ENCODE measurements at regions not wholly inside any gene's neighbourhood (a gene's known extent, or its start where the extent isn't known, plus 50 kb on each side); places are given as distances from the start of the nearest gene placed in this dataset.

DNA sequence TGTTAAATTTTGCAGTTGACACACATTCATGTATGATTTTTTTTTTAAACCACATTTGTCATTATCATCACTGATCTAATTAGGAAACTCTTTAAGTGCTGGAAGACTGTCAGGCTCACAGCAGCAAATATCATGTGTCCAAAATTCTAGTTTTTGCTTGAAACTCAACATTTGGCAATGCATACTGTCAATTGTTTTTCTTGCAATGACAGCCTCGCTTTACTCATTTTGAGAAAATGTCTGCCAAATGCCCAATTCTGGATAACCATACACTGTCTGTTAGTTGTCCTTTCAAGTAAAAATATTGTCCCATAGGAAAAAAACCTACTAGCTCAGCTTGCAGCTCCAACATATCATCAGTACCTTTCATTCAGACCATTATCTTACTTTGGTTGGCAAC lies 523.9 kb upstream of the ARGLU1 start:
- no peak for DNase-seq (ENCODE audit: low spot score)
- no peak for ATAC-seq

DNA sequence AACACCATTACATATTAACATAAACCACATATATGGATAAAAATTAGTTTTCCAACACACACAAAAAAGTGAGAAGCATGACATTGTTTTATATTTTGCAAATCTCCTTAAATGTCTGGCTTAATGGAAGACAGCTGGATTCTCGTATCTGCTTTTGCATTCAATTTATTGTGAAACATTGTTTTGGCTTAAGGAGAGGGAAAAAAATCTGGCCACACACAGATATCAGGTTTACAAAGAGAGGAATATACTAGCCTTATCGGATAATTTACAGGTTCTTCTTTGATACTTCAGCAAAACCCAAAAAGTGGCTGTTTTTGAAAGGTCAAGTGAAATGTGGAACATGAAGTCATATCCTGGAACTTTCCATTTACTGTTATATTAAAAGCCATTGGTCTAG lies 523.5 kb upstream of the ARGLU1 start:
- DNase-seq (ENCODE audit: low spot score), result no peak
- no peak for ATAC-seq

DNA sequence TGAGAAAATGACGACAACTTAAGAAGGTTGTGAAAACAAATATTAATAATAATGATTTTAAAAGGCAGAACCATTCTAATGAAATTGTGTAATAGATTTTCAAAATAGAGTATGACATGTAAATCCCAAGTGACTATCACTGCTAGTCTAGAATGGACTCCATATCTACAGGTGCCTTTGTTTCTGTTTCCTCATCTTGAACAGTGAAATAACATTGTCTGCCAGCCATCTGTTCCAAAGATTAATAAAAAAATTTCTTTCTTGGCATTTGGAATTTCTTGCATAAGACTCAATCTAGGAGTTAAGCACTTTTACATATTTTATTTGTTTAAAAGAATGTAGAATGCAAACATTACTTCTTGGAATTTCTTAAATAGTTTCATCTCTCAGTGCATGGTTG lies 520.1 kb upstream of the ARGLU1 start:
- DNase-seq (ENCODE audit: low spot score) (no peak), ATAC-seq (no peak)

DNA sequence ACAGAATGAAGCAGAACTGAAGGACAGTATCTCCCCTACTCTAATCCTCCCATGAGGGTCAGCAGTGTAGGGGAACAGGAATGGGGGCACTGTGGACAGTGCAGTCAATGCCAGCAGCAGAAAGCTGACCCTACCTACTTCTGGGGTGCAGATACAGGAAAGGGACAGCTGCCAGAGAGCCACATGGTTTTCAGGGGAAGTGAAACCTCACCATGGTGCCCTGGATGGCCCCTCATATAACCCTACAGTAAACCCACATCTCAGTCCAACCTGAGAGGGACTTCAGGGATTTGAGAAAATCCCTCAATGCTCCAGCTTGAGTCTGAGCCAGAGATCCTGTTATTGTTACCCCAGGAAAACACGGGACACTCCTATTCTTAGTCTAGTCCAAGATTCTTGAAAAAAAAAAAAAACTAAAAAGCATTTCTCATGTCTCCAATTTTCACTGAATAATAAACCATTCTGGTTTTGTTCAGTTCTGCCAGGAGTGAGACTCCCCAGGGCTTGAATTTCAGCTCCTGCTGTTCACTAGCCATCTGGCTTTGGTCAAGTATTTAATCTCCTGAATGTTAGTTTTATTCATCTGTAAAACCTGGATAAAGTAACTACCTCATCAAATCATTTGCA lies 511.6 kb upstream of the ARGLU1 start:
- DNase-seq (ENCODE audit: low spot score), result no peak
- no peak for ATAC-seq

DNA sequence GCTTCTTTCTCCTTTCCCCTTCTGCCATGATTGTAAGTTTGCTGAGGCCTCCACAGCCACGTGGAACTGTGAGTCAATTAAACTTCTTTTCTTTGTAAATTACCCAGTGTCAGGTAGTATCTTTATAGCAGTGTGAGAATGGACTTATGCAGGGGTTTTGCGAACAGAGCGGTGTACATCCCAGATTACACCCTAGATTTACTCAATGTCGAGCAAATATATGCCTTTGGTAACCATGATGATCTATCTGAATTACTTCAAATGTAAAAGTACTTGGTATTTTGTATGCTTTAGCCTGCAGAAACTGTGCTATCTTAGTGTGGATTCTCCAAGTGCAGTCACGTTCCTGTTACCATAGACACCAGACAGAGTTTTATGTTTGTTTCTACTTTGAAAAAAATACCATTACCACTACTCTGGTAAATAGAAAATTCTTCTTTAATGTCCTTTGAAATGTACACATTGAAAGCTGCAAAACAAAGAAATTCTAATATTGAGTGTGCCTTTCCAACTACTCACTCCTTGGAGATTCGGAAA lies 510.4 kb upstream of the ARGLU1 start:
- ATAC-seq (no peak), DNase-seq (ENCODE audit: low spot score) (no peak)

DNA sequence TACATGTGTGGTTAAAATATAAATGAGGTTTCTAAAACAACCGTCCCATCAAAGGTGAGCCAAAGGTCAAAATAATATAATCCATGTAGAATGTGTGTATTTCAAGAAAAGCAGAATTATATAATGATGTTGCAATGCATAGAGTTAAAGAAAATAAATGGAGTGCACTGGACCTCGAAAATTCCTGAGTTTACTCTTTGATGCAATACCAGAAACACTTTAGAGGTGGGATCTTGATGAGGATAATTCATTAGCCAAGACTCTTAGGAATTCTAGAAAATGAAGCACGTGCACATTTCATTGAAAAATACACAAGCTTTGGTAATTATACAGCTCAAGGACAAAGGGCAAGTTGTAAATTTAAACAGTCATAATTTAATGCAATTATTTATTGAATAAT lies 508.9 kb upstream of the ARGLU1 start:
- no peak for ATAC-seq

DNA sequence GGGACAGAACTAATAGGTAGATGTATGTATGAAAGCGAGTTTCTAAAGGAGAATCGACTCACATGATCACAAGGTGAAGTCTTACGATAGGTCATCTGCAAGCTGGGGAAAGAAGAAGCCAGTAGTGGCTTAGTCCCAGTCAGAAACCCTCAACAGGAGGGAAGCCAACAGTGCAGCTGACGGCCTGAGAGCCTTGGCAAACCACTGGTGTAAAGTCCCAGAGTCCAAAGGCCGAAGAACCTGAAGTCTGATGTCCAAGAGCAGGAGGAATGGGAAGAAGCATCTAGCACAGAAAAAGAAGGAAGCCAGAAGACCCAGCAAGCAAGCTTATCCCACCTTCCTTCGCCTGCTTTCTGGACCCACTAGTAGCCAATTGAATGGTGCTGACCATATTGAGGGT lies 507.6 kb upstream of the ARGLU1 start:
- peak; percentile 60 for ATAC-seq
- DNase-seq (ENCODE audit: low spot score), result no peak

More for the DNA sequence above, 508.9 kb upstream of the ARGLU1 start:
- no peak for DNase-seq (ENCODE audit: low spot score)

DNA sequence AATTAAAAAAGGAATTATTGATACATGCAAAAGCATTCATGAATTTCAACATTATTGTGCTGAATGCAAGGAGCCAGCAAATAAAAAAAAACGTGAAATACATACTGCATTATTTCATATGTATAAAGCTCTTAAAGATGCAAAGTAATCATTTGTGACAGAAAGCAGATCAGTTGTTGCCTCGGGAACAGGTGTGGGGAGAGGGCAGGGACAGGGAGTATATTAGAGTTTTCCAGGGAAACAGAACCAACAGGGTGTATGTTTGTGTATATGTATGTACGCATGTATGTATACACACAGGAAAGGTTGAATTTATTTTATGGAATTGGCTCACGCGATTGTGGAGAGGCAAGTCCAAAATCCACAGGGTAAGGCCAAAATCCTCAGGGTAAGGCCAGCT lies 502.9 kb upstream of the ARGLU1 start:
- no peak for DNase-seq (ENCODE audit: low spot score)
- no peak for ATAC-seq

DNA sequence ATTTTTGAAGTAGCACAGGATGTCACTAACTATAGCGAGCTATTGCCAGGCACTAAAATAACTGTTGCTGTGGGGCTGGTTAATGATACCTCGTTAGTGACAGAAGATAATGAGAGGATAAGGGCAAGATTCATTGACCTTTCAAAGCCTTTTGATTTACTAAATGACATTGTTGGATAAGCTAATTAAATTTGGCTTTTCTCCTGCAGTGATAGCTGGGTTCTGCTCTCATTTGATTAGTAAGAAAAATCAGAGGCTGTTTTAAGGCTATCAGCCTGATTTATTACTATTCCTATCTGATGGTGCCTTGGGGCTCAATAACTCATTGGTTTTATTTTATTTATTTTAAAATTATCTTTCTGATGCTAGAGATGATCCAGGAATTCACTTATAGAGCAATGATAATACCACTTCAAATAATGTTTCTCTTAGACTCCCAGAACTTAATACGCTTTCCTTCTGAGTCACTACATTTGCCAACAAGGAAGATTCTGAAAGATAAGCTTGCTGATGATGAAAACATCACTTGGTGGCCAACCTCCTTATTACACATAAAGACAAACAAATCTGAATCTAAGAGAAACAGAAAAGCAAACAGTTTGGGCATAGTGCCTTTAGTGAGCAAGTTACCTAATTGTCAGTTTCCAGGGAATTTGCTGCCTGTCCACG lies 501.3 kb upstream of the ARGLU1 start:
- ATAC-seq (no peak), DNase-seq (ENCODE audit: low spot score) (no peak)

DNA sequence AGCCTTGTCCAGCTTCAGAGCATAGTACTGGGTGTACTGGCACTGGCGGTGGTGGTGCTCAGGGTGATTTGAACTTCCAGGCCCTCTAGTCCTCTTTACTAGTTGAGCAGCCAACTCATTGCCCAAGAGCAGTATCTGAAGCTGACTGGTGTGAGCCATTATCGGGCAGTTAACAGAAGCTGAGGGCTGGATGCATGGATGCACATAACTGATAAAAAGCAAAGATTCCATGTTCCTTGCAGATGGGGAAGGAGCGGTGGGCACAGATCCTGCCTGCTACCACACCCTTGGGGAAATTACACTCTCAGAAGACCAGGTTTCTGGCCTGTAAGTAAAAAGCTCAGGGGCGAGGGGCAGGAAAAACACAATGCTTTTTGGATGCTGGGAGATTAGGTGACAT lies 499.4 kb upstream of the ARGLU1 start:
- DNase-seq (ENCODE audit: low spot score), result no peak

DNA sequence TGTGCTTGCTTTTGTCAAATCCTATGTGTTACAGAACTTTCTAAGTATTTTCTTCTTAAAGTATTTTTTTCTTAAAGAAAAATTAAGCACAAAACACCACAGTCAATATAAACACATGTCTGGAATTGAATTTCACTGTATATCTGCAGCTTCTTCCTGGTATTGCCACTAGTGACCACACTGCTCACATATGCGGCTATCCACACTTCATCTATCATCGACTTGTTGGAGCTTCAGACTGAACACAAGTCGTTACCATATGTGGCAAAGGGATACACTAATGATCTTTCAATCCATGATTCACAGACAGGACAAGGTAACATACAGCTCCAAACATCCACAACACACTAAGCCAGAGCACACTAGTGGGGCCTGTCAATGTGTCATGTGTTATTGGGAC lies 498.4 kb upstream of the ARGLU1 start:
- DNase-seq (ENCODE audit: low spot score) (no peak), ATAC-seq (no peak)

More for the DNA sequence above, 499.4 kb upstream of the ARGLU1 start:
- no peak for ATAC-seq

DNA sequence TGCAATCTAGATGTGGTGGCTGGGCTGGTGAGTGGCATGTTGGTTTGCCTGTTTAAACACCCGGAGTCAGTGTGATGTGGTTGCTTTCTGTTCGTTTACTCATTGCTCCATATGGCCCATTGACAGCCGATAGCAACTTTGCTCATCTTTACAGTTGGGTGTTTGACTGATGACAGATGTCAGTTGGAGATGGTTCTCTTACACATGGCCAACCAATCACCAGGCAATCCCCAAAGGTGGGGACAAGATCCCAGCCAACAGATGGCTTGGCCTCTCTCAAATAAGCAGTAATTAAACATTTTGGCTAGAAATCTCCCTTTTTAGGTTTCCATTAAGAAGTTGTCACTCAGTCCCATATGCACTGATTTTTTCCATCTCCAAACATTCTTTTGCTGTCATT lies 497.1 kb upstream of the ARGLU1 start:
- ATAC-seq, result no peak
- DNase-seq (ENCODE audit: low spot score), result no peak

DNA sequence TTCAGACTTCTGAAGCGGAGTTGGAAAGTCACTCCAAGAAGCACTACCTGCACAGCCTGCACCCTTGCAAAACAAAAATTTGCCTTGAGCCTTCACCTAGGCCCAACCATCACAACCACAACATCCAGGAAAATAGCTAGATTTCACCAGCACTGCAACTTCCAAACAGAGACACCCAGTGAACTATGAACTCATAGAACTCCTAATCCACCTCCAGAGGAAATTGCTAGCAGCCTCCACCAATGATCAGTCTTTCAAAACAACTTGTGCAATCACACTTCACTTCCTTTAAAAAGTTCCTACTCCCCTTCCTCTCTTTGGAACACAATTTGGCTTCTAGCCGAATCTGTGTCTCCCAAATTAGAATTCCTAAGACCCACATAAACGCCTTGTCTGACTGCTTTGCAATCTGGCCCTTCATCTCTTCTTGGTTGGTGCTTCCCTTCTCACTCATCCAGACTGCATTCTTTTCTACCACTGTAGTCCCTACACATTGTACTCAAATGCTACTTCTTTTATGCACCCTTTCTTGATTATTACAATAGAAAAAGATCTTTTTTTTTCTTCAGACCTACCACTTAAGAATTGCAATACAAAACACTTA lies 489.2 kb upstream of the ARGLU1 start:
- ATAC-seq, result peak; percentile 52
- DNase-seq (ENCODE audit: low spot score), result no peak

DNA sequence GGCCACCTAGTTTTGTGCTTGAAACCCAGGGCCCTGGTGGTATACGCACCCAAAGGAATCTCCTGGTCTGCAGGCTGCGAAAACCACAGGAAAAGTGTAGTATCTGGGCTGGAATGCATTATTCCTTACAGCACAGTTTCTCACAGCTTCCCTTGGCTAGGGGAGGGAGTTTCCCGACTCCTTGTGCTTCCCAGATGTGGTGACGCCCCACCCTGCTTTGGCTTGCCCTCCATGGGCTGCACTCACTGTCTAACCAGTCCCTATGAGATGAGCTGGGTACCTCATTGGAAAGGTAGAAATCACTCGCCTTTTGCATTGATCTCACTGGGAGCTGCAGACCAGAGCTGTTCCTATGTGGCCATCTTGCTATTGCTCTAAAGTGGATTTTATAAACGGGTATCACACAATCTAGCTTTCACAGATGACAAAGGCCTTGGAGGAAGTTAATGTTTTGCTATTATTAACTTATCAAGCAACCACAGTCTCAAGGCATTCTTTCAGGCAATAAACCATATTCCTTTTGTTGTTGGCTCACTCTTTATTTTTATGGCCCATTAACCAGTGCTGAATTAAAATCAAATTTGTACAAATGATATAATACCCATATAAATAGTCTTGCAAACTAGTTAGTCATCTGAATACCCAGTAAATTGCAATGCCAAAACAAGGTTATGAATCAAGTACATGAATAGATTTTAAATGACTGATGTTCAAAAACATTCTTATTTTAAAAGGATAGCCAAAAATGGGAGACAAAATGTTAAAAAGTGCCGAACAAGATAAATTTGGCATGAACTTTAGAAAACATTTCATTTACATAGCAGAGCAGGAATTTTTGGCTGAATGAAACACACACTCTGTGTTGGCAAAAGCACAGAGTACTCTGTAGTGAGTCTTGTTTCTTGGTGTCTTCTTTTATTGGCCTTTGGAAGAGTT lies 475.4 kb upstream of the ARGLU1 start:
- DNase-seq (ENCODE audit: low spot score) (no peak), ATAC-seq (no peak)

DNA sequence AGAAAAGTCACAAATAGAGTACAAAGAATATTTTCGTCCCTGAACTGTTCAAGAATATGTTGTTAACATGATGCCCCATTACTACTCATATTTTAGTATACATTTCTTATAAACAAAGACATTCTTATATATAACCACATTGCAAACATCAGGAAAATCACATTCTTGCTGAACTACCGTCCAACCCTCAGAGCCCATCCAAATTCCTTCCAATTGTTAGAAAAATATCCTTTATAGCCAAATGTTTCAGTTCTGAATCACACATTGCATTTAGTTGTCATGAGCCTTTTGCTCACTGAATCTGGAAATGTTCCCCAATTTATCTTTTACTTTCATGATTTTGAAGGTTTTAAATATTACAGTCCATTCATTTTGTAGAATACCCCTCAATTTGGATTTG lies 467.8 kb upstream of the ARGLU1 start:
- no peak for ATAC-seq
- DNase-seq (ENCODE audit: low spot score), result no peak

DNA sequence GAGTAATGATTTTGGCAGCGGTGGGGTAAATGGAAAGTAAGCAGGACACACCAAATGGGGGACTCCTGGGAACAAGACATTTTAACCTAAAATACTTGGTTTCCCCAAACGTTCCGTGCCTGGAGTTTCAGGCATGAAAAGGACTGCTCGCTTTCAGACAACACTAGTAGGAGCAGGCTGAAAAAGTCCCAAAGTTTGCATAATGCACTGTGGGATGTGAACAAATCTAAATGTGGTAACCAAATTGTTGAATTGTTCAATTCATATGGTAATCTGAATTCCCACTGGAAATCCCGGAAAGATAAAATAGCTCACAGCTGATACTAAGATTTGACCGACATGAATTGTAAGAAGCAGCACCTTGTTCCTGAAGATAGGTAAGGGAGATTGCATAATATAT lies 467.2 kb upstream of the ARGLU1 start:
- DNase-seq (ENCODE audit: low spot score) (no peak), ATAC-seq (no peak)

DNA sequence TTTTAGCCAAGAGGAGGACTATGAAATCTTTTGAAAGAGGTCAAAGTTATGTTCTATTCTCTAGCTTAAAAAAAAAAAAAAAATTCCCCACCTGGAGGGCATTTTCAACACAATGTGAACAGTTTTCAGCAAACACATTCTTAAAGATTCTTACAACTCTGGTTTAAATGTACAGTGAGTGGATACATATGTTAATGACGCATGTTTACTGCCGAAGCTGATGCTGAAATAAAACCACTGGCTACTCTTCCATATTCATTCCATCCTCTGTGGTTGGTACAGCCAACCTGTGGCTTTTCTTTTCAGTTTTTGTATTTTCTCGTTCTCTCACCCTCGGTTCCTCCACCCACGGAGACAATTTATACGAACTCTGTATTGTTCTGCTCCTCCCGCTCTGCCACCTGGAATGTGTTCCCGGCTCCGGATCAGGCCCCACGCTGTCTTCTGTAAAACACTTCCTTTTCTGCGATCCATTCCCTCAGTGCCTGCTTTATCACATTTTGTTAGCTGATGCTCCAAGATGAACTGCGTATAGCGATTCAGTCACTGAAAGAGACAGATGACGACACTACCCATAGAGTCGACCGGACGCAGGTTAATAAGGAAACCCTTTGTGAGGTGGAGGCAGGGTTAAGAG lies 466.4 kb upstream of the ARGLU1 start:
- ATAC-seq, result no peak
- no peak for DNase-seq (ENCODE audit: low spot score)

DNA sequence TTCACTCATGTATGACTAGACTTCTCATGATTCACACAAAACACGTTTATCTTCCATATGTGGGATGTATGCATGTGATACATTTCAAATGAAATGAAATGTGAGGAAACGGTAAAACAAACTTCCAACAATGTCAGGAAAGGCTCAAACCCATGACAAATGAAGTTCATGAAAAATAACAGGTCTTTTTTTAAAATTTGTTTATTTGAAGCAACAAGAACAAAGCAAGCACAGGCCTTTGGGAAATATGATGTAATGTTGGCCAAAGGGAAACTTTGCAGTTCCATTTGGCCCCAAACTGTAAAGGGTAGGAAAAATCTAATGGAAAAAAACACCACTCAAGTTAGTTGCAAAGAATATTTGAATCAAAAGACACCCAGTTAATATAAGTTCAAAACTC lies 463.8 kb upstream of the ARGLU1 start:
- ATAC-seq, result no peak
- DNase-seq (ENCODE audit: low spot score), result no peak

DNA sequence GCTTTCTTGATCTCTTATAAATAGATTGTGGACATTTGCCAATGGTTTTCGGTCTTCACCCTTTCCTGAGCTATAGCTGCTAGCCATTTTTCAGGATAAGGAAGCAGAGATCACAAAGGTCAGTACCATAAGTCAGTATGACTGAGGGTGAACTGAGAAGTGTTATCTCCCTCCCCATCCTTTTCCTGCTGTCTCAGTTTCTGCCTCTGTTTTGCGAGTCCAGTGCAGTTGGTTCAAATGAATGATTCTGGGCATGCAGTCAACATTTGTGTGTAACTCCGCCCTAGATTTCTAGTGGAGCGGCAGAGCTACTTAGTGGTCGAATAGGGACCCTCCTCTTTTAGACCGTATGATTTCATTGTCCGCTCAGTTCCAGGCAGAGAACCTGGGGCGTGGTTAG lies 460.8 kb upstream of the ARGLU1 start:
- peak; percentile 56 for ATAC-seq
- no peak for DNase-seq (ENCODE audit: low spot score)

DNA sequence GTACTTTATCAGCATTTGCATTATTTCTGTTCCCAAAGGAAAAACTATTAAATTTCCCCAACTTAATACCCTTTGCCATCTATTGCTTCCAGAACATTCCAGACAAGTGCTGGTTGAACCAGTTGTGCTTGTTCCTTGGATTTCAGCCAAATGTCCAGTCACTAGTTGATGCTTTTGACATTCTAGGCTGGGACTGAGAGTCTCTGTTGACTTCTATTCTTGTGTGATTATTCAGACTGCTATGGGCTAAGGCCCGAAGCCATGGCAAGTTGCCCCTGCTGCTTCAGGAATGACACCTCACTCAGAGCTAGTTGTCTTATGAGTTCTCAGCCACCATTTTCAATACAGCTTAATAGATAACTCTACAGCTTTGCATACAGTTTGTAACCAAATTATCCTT lies 458.1 kb upstream of the ARGLU1 start:
- DNase-seq (ENCODE audit: low spot score), result no peak
- ATAC-seq, result peak; percentile 16

DNA sequence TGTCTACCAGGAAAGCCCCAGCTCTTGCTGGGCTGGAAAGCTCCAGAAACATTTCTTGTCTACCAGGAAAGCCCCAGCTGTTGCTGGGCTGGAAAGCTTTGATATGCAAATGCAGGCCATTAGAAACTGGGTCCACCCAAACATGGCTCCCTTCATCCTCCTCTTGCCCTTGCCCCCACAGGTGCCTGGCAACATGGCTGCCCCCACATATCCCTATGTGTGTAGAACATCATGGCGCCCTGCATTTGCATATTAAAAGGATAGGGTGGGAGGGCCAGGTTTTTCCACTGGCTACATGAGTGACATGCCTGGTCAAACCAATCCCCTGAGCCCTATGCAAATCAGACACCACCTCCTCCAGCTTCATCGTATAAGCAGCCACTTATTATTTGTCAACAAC lies 455.4 kb upstream of the ARGLU1 start:
- ATAC-seq (no peak), DNase-seq (ENCODE audit: low spot score) (no peak)

Measured in left lobe of liver (tissue), 2 donors.